HG03103 (cell line): ENCODE measurements at regions not wholly inside any gene's neighbourhood (a gene's known extent, or its start where the extent isn't known, plus 50 kb on each side); places are given as distances from the start of the nearest gene placed in this dataset.
"Not testable (repeated sequence)": the region's sequence is repeated elsewhere in the genome, so short reads cannot be mapped to it uniquely, and the experiment has no call there.

Experiments used
- ATAC-seq: cut with Tn5 transposase; IDR thresholded peaks from one replicate; pipeline ENCODE4 v1.9.1; 2021; ENCODE audit warnings: low read depth; ENCODE audit not compliant: unreplicated experiment

- ATAC-seq: no peak
These were observed 218.0 kb downstream of the C16orf95 start for GRCh38 chr16:87098976-87099720.

GRCh38 chr16:87100306-87101058 lies 216.7 kb downstream of the C16orf95 start:
- no peak for ATAC-seq

DNA sequence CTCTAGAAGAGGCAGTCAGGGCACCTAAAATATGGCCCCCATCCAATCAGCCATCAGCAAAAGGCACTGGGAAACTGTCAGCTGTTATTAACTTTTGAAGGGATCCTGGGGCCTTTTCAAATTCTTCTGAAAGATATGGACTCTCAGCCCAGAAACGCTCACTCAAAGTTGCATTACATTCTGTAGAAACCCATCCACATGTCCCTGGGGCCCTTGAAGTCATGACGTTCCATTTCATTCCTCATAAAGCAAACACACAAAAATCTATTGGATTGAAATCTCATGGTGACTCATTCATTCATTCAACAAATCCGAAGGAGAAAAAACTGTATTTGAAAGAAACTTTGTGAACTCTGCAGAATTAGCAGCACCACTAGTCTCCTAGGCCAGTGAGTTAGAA lies 215.3 kb downstream of the C16orf95 start:
- no peak for ATAC-seq

DNA sequence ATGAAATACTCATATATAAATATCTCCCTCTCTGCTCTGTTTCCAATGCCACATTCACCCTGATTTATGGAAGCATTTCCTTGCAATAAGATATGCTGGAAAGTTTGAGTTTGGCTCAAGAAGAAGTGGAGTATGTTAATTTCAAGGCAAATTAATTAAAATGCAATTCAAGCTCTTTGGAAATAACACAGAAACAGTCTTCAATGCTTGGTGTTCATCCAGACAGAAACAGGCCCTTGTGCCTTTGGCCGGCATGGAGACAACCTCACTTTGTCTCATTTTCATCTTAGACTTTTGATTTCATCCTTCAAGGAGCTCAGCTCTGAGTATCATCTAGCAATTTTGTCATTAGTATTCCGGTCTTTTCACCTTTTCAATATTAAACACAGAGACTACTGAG lies 210.0 kb downstream of the C16orf95 start:
- no peak for ATAC-seq

DNA sequence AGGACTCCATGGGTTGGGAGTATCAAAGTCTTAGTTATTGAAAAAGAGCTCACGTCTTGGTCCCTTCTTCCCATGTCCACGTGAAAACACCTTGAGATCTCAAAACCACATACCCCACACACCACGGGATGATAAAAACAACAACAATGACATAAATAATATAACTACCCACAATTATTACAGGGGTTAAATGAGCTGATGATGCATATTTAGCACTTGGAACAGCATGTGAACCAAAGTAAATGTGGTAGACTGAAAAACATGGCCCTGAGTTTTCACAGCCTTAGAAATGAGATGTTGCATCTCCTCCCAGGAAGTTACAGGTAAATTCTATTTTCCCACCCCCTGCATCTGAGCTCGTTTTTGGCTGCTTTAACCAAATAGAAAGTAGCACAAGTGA lies 208.9 kb downstream of the C16orf95 start:
- ATAC-seq: no peak

- ATAC-seq: no peak
These were observed 208.3 kb downstream of the C16orf95 start for GRCh38 chr16:87108941-87109340.

- no peak for ATAC-seq
These were observed 202.4 kb downstream of the C16orf95 start for GRCh38 chr16:87114832-87115231.

DNA sequence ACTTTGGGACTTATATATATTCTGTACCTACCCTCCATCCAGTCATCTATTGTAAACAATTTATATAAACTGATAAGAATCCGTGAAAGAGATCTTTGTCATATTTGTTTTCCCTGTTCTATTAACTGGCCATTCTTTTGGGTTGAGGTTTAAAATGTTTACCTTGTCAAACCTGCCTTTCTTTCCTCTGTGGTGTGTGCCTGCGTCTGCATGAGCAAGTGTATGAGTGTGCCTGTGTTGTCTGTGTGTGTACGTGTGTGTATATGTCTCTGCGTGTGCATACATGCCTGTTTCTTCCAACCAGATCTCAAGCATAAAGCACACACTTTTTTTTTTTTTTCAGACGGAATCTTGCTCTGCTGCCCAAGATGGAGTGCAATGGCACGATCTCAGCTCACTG lies 201.5 kb downstream of the C16orf95 start:
- no peak for ATAC-seq

- ATAC-seq: no peak
These were observed 199.3 kb downstream of the C16orf95 start for GRCh38 chr16:87117936-87118335.

DNA sequence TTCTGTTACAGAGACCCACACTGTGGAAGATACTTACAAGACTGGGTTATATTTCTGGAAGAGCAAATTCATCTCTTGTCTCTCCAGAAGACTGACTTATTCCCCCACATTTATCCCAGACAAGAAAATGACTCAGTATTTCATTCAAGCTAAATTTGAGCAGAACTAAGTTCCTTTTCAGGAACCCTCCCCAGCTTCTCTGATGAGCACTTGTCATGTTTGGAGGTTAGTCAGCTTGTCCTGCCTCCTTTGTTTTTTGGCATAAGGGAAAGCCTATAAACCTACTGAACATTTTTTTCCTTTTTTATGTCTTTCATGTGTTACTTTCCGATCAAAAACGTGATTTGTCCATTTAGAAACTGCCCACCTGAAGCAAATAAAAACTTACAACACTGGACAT lies 198.0 kb downstream of the C16orf95 start:
- ATAC-seq: no peak

GRCh38 chr16:87119748-87120147 lies 197.4 kb downstream of the C16orf95 start:
- no peak for ATAC-seq

- ATAC-seq: no peak
These were observed 195.4 kb downstream of the C16orf95 start for GRCh38 chr16:87121816-87122215.

- no peak for ATAC-seq
These were observed 193.7 kb downstream of the C16orf95 start for GRCh38 chr16:87123356-87124001.

DNA sequence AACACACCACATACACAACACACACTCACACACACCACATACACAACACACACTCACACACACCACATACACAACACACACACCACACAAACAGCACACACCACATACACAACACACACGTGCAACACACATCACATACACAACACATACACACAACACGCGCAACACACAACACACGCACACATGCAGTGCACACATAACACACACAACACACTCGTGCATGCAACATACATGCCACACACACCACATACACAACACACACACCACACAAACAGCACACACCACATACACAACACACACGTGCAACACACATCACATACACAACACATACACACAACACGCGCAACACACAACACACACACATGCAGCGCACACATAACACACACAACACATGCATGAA lies 192.8 kb downstream of the C16orf95 start:
- not testable (repeated sequence) for ATAC-seq

DNA sequence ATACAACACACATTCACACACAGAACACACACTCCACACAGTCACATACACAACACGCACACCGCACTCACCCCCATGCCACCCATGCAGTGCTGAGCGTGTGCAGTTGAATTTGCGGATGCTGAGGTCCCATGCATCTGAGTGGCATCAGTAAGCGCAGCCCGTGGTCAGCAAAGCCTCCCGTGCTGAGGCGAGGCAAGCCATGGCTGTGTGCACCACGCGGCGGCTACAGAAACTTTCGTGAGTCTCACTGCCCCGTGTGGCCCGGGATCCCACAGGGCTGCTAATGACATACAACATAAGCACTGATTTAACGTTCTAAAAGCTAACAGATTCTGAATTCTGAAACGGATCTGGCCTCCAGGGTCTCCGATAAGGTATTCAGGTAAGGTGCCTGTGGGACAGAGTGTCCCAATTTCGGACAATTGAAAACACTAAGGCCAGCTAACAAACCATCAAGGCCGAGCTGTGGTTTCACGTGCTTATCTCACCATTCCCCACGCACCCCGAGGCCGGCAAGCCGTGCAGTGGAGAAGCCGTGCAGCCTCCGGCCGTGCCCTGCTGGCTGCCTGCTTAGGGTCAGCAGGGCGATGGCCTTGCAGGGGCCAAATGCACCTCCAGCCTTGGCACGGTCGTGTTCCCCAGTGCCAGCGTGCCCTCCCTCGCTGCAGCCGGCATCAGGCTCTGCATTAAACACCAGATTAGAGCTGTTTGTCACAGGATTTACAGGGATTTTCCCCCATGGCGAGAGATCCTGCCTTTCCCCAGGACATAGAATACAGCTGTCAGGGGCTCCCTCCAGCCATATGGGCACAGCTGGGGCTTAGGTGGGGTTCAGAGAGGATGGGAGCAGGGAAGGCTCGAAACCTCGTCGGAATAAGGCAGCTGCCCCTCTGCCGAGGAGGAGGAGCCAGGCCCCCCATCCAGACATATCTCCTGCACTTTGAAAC lies 191.7 kb downstream of the C16orf95 start:
- no peak for ATAC-seq

DNA sequence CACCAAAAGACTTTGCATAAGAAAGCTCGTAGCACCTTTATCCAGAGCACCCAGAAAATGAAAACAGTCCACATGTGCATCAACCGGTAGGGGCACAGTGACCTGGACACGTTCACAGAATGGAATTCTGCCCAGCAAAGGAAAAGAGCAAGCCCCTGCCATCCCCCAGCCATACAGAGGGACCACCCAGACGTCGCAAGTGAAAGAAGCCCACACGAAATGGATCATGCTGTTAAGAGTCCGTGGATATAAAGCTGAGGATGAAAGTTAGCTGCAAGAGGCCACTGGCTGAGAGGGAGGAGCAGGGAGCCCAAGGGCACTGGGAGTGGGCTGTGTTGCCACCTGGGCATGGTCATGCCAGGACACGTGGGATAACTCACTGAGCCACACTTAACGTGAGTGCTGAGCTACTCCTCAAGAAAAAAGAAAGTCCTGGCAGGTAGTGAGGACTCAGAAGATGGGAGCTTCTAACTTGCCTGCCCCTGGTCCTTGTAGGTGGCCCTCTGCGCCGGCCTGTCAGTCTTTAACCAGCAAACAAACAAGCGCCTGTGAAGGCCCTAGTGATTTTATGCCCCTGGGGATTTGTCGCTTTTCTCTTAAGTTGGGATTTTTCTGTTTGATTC lies 190.7 kb downstream of the C16orf95 start:
- no peak for ATAC-seq

DNA sequence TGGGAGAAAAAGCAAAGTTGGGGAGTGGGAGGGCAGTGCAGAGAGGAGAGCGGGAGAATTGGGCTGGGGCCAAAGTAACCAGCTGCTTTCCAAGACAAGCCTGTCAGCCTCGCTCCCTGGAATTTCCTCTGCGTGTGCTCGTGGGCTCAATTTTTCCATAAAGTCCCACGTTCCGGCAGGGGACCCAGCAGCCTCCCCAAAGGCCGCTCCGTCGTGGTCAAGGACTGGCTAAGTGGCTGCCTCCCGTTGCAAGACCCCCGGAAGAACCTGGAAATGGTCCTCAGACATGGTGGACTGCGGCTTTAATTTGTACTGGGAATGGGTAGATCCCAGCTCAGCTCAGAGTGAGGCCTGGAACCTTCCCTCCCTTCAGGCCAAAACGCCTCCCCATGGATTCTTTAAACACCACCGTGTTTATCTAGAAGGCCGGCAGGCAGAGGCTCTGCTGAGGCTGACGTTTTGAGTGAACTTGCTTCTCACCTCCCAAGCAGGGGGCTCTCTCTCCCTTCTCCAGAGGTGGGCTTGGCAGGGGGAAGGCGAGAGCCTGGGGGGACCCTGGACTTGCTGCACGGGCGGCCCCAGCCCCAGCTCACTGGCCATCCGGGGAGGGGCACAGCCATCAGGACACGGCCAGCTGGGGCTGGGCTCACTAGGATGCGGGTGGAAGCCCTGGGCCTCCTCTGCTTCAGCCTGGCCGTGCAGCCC lies 190.0 kb downstream of the C16orf95 start:
- no peak for ATAC-seq

GRCh38 chr16:87127766-87128147 lies 189.4 kb downstream of the C16orf95 start:
- ATAC-seq: no peak

DNA sequence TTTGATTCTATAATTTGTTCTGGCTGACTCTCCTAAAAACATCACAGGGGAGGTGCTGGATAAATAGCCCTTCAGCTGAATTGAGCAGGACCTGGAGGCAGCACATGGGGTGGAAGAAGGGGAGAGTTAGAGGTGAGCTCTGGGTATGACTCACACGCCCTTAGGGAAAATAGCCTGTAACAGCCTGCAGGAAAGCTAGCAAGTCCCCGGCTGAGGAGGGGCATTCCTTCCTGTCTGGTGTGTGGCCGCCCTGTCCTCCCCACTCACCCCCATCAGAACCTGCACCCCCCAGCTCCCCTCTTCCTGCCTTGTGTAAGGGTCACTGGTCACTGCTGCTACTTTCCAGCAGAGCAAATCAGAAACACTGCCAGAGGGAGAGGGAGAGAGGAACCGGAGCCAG lies 187.4 kb downstream of the C16orf95 start:
- no peak for ATAC-seq
